ENCODE measurements at regions not wholly inside any gene's neighbourhood (a gene's known extent, or its start where the extent isn't known, plus 50 kb on each side); places are given as distances from the start of the nearest gene placed in this dataset.

DNA sequence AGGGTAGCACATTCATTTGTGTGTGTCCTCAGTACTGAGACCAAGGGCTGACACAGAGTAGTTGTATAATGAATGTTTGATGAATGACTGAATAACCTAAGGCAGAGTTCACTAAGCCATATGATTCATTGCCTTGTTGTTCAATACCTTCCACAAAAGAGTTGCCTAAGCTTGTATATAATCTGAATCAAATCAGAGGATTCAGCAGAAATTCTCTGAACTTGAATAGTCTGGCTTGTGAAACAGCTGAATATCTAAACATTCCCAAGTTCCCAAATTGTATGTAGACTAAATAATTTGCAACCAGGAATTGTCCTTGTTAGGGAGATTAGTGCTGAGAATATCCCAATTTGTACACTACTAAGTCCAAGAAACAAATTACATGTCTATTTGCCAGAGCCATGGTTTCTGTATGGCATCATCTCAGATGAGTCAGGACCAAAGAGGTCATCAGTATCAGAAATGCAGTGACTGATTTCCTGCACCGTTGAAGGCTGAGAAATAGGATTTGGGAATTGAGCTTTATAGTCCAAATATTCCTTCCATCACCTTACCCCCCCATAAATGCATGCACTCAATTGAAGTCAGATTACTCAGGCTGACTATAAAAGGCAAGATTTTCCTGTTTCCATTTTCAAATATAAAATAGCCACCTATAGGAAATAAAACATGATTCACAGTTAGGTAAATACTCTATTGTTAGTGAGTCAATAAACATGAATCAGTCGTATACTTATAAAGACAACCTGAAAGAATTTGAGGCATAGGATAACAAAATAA lies 168.7 kb downstream of the PHLDA1 start:
- Histone ChIP-seq H3K4me3 (no peak overlapping the region), H3K4me1 (no peaks in the 10 kb centered on the region), H3K36me3 (replicated peaks in 1 of 2; ENCODE audit: insufficient read depth in 1 of 2, low read depth in 2 of 2) (no peaks in the 10 kb centered on the region), H3K27me3 (no peaks in the 10 kb centered on the region), H3K9me3 (no peaks in the 10 kb centered on the region), H3K27ac (no peak overlapping the region)
- no peak for DNase-seq
- ATAC-seq = no peak
- 63 to 66% methylated on average over 2 of the region's 2 CpGs for WGBS, 2 donors
- intact Hi-C loops (cut with DNase I) = no loop called here
- TF ChIP-seq POLR2A (IDR thresholded peaks at IDR 0.05) = no peak
- TF ChIP-seq, protein P1, sequence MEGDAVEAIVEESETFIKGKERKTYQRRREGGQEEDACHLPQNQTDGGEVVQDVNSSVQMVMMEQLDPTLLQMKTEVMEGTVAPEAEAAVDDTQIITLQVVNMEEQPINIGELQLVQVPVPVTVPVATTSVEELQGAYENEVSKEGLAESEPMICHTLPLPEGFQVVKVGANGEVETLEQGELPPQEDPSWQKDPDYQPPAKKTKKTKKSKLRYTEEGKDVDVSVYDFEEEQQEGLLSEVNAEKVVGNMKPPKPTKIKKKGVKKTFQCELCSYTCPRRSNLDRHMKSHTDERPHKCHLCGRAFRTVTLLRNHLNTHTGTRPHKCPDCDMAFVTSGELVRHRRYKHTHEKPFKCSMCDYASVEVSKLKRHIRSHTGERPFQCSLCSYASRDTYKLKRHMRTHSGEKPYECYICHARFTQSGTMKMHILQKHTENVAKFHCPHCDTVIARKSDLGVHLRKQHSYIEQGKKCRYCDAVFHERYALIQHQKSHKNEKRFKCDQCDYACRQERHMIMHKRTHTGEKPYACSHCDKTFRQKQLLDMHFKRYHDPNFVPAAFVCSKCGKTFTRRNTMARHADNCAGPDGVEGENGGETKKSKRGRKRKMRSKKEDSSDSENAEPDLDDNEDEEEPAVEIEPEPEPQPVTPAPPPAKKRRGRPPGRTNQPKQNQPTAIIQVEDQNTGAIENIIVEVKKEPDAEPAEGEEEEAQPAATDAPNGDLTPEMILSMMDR (IDR thresholded peaks at IDR 0.05) = no peak

DNA sequence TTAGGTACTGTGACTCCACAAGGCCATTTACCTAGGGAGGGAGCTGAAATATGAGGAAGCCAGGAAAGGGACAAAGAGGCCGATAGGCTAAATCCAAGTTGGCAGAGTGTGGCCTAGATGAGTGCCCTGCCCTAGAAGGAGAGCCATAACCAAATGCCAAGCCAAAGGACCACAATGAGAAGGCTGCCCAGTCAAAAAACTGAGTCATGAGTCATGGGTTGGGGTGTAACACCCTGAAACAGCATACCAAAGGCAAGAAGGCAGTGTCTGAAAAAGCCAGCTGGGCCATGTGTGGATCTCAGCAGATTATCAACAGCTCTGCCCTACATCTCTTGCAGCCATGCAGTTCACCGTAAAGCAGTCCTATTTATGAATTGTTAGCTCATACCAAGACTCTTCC lies 171.7 kb downstream of the PHLDA1 start:
- H3K36me3 ChIP-seq (replicated peaks in 1 of 2; ENCODE audit: insufficient read depth in 1 of 2, low read depth in 2 of 2) = no peaks in the 10 kb centered on the region
- no peak overlapping the region for H3K27ac ChIP-seq
- 68 to 100% methylated on average over 1 to 2 of the region's 2 CpGs for WGBS, 2 donors
- no peak for ATAC-seq
- TF ChIP-seq, protein P1 (IDR thresholded peaks at IDR 0.05) = no peak
- TF ChIP-seq POLR2A (IDR thresholded peaks at IDR 0.05) = no peak
- H3K27me3 ChIP-seq = no peaks in the 10 kb centered on the region
- H3K4me1 ChIP-seq = no peaks in the 10 kb centered on the region
- H3K4me3 ChIP-seq = no peak overlapping the region
- no peak for DNase-seq
- intact Hi-C loops (cut with DNase I) = no loop called here
- no peaks in the 10 kb centered on the region for H3K9me3 ChIP-seq

DNA sequence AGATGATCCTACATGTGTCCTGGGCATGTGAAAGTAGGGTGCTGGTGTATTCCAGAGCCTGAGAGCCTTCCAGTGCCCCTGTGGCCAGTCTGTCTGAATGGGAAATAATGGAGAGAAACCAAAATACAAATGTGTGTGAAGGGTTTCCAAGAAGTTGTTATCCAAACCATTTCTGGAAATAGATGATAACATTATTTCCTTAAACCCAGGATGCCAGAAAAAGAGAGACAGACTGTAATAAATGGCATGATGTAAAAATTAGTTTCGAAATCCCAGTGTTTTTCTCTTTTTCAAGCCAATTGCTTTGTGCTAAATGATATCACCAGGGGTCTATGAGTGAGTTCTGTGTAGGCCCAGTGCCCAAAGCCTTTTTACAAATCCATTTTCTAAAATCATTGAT lies 175.3 kb downstream of the PHLDA1 start:
- H3K36me3 ChIP-seq (replicated peaks in 1 of 2; ENCODE audit: insufficient read depth in 1 of 2, low read depth in 2 of 2) = no peaks in the 10 kb centered on the region
- ATAC-seq (peak; percentile 4), DNase-seq (no peak)
- H3K27ac ChIP-seq = no peak overlapping the region
- H3K27me3 ChIP-seq = no peaks in the 10 kb centered on the region
- WGBS, 2 donors = 82% methylated on average over 1 of the region's 1 CpG
- TF ChIP-seq, protein P1 (IDR thresholded peaks at IDR 0.05) = no peak
- no peak for TF ChIP-seq POLR2A (IDR thresholded peaks at IDR 0.05)
- no peaks in the 10 kb centered on the region for H3K9me3 ChIP-seq
- H3K4me3 ChIP-seq = no peak overlapping the region
- peaks cover 4% of the 10 kb centered on the region for H3K4me1 ChIP-seq
- intact Hi-C loops (cut with DNase I) = no loop called here

DNA sequence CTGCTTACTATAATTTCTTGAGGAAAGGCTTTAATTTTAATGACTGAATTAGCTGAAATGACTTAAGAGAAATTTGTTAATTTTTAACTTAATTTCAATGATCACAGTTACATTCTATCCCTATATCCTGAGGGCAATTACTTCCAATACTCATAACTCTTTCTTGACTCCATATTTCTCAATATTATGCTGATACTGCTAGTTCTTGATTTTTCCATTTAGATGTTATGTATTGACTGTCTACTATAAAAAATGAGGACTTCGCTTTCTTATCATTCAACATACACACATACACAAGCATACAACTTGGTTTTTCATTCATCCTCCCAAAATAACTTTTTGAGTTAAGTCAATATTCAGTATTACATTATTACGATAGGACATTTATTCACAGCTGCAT lies 176.2 kb downstream of the PHLDA1 start:
- 97 to 98% methylated on average over 2 of the region's 2 CpGs for WGBS, 2 donors
- TF ChIP-seq, protein P1 (IDR thresholded peaks at IDR 0.05) = no peak
- no peak for TF ChIP-seq POLR2A (IDR thresholded peaks at IDR 0.05)
- no peak for ATAC-seq
- H3K36me3 ChIP-seq (replicated peaks in 1 of 2; ENCODE audit: insufficient read depth in 1 of 2, low read depth in 2 of 2) = no peaks in the 10 kb centered on the region
- no peak overlapping the region for H3K4me3 ChIP-seq
- no peaks in the 10 kb centered on the region for H3K27me3 ChIP-seq
- intact Hi-C loops (cut with DNase I) = no loop called here
- no peak overlapping the region for H3K27ac ChIP-seq
- no peak for DNase-seq
- no peaks in the 10 kb centered on the region for H3K9me3 ChIP-seq
- peaks cover 4% of the 10 kb centered on the region for H3K4me1 ChIP-seq

Measured in body of pancreas (tissue), 4 donors.